Osteocyte (in vitro differentiated cells): ENCODE measurements at regions not wholly inside any gene's neighbourhood (a gene's known extent, or its start where the extent isn't known, plus 50 kb on each side); places are given as distances from the start of the nearest gene placed in this dataset.

Source experiments
- DNase-seq: peaks from one replicate; pipeline ENCODE4 v3.0.0; 2021; ENCODE audit warnings: mixed read lengths; ENCODE audit not compliant: unreplicated experiment; ENCODE audit errors: extremely low spot score
- H3K27ac Mint-ChIP-seq: one replicate; pipeline ENCODE4 v1.8.0; 2021; ENCODE audit warnings: mild to moderate bottlenecking, mixed read lengths; ENCODE audit not compliant: unreplicated experiment
- H3K27me3 Mint-ChIP-seq: one replicate; pipeline ENCODE4 v1.8.0; 2021; ENCODE audit warnings: mixed read lengths; ENCODE audit not compliant: unreplicated experiment
- H3K36me3 Mint-ChIP-seq: one replicate; pipeline ENCODE4 v1.8.0; 2021; ENCODE audit warnings: mixed read lengths; ENCODE audit not compliant: unreplicated experiment
- H3K4me1 Mint-ChIP-seq: one replicate; pipeline ENCODE4 v1.8.0; 2021; ENCODE audit warnings: mixed read lengths; ENCODE audit not compliant: unreplicated experiment
- H3K4me3 Mint-ChIP-seq: one replicate; pipeline ENCODE4 v1.8.0; 2021; ENCODE audit warnings: mild to moderate bottlenecking, moderate library complexity, mixed read lengths; ENCODE audit not compliant: unreplicated experiment
- H3K9me3 Mint-ChIP-seq: one replicate; pipeline ENCODE4 v1.8.0; 2021; ENCODE audit warnings: mixed read lengths; ENCODE audit not compliant: unreplicated experiment
- CTCF ChIP-seq: fragments of 200-600 bp; sonication (generic); IDR thresholded peaks from 2 replicates; pipeline ENCODE4 v1.5.0; 2021; ENCODE audit warnings: antibody characterized with exemption, mild to moderate bottlenecking, moderate library complexity

DNA sequence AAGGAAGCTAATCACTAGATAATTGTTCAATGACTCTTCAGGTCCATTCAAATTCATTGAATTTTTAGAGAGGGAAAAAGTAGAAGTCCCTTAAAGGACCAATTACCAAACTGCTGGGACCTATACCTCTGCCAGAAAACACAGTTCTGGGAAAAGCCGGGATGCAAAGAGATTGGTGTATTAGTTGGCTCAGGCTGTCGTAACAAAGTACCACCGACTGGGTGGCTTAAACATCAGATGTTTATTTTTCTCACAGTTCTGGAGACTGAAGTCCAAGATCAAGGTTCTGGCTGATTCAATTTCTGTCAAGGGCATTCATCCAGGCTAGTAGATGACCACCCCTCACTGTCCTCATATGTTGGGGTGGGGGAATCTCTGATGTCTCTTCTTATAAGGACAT is 177.1 kb upstream of the FSTL4 start:
- Mint-ChIP-seq H3K27ac (no peak overlapping the region), H3K27me3 (peaks cover 19% of the 10 kb centered on the region), H3K4me1 (no peaks in the 10 kb centered on the region), H3K36me3 (no peaks in the 10 kb centered on the region), H3K4me3 (no peak overlapping the region), H3K9me3 (no peaks in the 10 kb centered on the region)
- DNase-seq = peak; percentile 10
- no peak for TF ChIP-seq CTCF

DNA sequence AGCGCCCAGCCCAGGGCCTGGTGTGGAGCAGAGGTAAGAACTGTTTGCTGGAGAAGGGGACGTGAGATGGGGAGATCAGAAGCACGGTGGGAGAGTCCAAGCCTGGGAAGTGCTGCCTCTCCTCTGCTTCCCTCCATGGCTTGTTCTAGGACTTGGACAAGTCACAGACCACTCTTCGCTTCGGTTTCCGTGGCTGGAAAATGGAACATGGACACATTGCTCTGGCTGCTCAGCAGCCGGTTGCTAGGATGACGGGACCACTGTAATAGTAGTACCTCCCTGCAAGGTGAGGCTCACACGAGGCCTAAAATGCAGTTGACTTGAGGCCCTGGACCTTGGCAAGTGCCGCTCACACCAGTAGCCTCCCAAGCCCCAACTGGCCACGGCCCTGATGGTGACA is 175.8 kb upstream of the FSTL4 start:
- no peak overlapping the region for H3K4me3 Mint-ChIP-seq
- H3K4me1 Mint-ChIP-seq = no peaks in the 10 kb centered on the region
- peaks cover 16% of the 10 kb centered on the region for H3K27me3 Mint-ChIP-seq

GRCh38 chr5:133786420-133786819 is 174.1 kb upstream of the FSTL4 start:
- Mint-ChIP-seq H3K27ac (no peak overlapping the region), H3K4me3 (no peak overlapping the region), H3K9me3 (no peaks in the 10 kb centered on the region), H3K36me3 (no peaks in the 10 kb centered on the region), H3K27me3 (peaks cover 17% of the 10 kb centered on the region), H3K4me1 (no peaks in the 10 kb centered on the region)
- TF ChIP-seq CTCF = no peak
- DNase-seq = peak; percentile 59

More for the DNA sequence above, 175.8 kb upstream of the FSTL4 start:
- Mint-ChIP-seq H3K9me3 (no peaks in the 10 kb centered on the region), H3K27ac (no peak overlapping the region), H3K36me3 (no peaks in the 10 kb centered on the region)
- TF ChIP-seq CTCF = no peak
- DNase-seq = peak; percentile 80

DNA sequence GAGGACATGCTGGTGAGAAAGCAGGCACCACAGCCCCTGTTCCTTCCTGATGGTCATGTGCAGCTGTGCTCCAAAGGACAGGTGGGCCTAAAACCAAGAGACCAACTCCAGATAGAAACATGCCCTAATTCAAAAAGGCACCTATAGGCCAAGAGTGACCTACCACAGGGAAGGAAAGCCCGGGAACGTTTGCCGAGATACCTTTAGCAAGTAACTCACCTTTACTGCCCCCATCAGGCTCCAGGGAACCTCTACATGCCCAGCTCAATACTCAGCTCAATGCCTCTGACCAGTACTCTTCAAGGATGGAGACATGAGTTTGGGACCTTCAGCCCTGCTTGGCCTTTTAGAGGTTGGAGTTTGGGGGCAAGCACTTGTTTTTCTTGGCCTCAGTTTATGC is 172.8 kb upstream of the FSTL4 start:
- TF ChIP-seq CTCF = no peak
- no peak overlapping the region for H3K4me3 Mint-ChIP-seq
- H3K9me3 Mint-ChIP-seq = no peaks in the 10 kb centered on the region
- peak; percentile 65 for DNase-seq
- H3K27me3 Mint-ChIP-seq = peaks cover 8% of the 10 kb centered on the region
- H3K36me3 Mint-ChIP-seq = no peaks in the 10 kb centered on the region
- no peak overlapping the region for H3K27ac Mint-ChIP-seq
- no peaks in the 10 kb centered on the region for H3K4me1 Mint-ChIP-seq

DNA sequence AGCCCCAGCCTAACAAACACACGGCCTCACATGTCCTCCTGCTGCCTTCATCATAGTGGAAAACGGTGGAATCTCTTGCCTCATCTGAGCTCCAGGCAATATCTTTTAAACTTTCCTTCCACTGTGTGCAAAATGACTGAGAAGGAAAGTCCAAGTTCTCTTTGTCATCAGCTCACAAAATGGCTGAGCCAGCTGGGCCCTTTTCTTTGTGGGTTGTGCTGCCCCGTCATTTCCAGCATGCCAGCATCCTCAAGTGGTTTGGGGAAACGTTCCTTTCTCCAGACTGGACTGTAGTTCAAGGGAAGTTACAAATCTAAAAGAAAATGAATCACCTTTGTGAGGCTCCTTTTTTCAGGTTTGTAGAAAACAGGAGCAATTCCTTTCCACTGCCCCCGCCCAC is 171.1 kb upstream of the FSTL4 start:
- H3K36me3 Mint-ChIP-seq = no peaks in the 10 kb centered on the region
- no peaks in the 10 kb centered on the region for H3K9me3 Mint-ChIP-seq
- H3K27ac Mint-ChIP-seq = no peak overlapping the region
- peaks cover 4% of the 10 kb centered on the region for H3K27me3 Mint-ChIP-seq
- no peak overlapping the region for H3K4me3 Mint-ChIP-seq
- peak; percentile 17 for DNase-seq
- TF ChIP-seq CTCF = no peak
- no peaks in the 10 kb centered on the region for H3K4me1 Mint-ChIP-seq
